Breast epithelium (tissue), 3 donors: ENCODE measurements at regions not wholly inside any gene's neighbourhood (a gene's known extent, or its start where the extent isn't known, plus 50 kb on each side); places are given as distances from the start of the nearest gene placed in this dataset.

ENCODE experiments used
- POLR2A ChIP-seq: fragments of 450-650 bp; IDR thresholded peaks from one replicate; pipeline ENCODE4 v1.6.1; 2016; ENCODE audit warnings: antibody characterized with exemption, mild to moderate bottlenecking, moderate library complexity
- TF ChIP-seq, protein P1 (sequence below), 3 donors: fragments of 450-650 bp; IDR thresholded peaks; one replicate each; pipeline ENCODE4 v1.5.1; 2016 to 2017; ENCODE audit warnings: antibody characterized with exemption in 3 of 3, mild to moderate bottlenecking in 3 of 3, moderate library complexity in 3 of 3

GRCh38 chr5:105767267-105767666 lies 1903.5 kb downstream of the EFNA5 start:
- TF ChIP-seq, protein P1, sequence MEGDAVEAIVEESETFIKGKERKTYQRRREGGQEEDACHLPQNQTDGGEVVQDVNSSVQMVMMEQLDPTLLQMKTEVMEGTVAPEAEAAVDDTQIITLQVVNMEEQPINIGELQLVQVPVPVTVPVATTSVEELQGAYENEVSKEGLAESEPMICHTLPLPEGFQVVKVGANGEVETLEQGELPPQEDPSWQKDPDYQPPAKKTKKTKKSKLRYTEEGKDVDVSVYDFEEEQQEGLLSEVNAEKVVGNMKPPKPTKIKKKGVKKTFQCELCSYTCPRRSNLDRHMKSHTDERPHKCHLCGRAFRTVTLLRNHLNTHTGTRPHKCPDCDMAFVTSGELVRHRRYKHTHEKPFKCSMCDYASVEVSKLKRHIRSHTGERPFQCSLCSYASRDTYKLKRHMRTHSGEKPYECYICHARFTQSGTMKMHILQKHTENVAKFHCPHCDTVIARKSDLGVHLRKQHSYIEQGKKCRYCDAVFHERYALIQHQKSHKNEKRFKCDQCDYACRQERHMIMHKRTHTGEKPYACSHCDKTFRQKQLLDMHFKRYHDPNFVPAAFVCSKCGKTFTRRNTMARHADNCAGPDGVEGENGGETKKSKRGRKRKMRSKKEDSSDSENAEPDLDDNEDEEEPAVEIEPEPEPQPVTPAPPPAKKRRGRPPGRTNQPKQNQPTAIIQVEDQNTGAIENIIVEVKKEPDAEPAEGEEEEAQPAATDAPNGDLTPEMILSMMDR (IDR thresholded peaks at IDR 0.05) = no peak
- TF ChIP-seq POLR2A = no peak
